Suprapubic skin (tissue), 4 donors: ENCODE measurements at regions not wholly inside any gene's neighbourhood (a gene's known extent, or its start where the extent isn't known, plus 50 kb on each side); places are given as distances from the start of the nearest gene placed in this dataset.

Experiments used
- CTCF ChIP-seq, 2 donors: fragments of 200-600 bp in 1 of 2; fragments of 450-650 bp in 1 of 2; sonication (generic) in 1 of 2; IDR thresholded peaks; one replicate each; pipeline ENCODE4 v1.5.1; 2016 to 2019; ENCODE audit warnings: antibody characterized with exemption in 2 of 2, mild to moderate bottlenecking in 1 of 2, moderate library complexity in 1 of 2
- POLR2A ChIP-seq, 2 donors: fragments of 450-650 bp; IDR thresholded peaks; one replicate each; pipeline ENCODE4 v1.6.1; 2017; ENCODE audit warnings: antibody characterized with exemption in 2 of 2, mild to moderate bottlenecking in 2 of 2, moderate library complexity in 2 of 2
- POLR2AphosphoS5 ChIP-seq, 3 donors: sonication (generic); formaldehyde crosslinking; IDR thresholded peaks; one replicate each; pipeline ENCODE4 v1.6.1; 2017; ENCODE audit warnings: antibody characterized with exemption in 3 of 3

GRCh38 chr13:91056746-91057145 is 290.7 kb upstream of the MIR17HG start:
- TF ChIP-seq CTCF (IDR thresholded peaks at IDR 0.05) (no peak), POLR2A (IDR thresholded peaks at IDR 0.05) (no peak), POLR2AphosphoS5 (IDR thresholded peaks at IDR 0.05) (no peak)
